ENCODE measurements at regions not wholly inside any gene's neighbourhood (a gene's known extent, or its start where the extent isn't known, plus 50 kb on each side); places are given as distances from the start of the nearest gene placed in this dataset.

DNA sequence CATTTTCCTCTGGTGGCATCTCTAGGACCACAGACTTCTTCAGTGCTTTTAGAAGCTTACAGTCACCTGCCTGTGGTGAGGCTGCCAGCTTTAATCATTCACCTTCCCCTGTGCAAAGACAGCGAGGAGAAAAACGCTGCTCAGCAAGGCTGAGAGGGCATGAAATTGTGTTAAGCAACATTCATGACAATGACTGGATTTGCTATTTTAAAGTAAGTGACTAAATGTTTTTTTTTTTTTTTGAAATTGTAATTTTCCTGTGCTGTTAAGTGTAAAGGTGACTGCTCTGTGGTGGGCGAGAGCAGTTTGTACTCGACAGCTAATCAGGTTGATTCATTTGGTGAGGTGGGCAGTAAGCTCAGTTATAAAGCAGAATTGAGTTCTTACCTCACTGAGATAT is 240.4 kb downstream of the NSUN3 start:
- H3K4me1 ChIP-seq (ENCODE audit: low read length): no peaks in the 10 kb centered on the region
- no peaks in the 10 kb centered on the region for H3K79me2 ChIP-seq (ENCODE audit: low read length)
- no peaks in the 10 kb centered on the region for H3K9me3 ChIP-seq (ENCODE audit: low read length)
- H3K9me2 ChIP-seq (replicated peaks; ENCODE audit: insufficient read depth, low read length): no peaks in the 10 kb centered on the region
- no peak overlapping the region for H3K9ac ChIP-seq (ENCODE audit: low read length)
- no peak overlapping the region for H3K4me3 ChIP-seq (ENCODE audit: low read length)
- H3K36me3 ChIP-seq (ENCODE audit: insufficient read depth, low read length): no peaks in the 10 kb centered on the region
- no peak overlapping the region for H2AFZ ChIP-seq (ENCODE audit: low read length)
- H3K4me2 ChIP-seq (ENCODE audit: low read depth, low read length, poor library complexity, severe bottlenecking): no peak overlapping the region
- H3K27ac ChIP-seq (ENCODE audit: low read length): no peak overlapping the region
- no peak for DNase-seq
- no peaks in the 10 kb centered on the region for H4K20me1 ChIP-seq (ENCODE audit: insufficient read depth, low read depth, low read length)
- no peaks in the 10 kb centered on the region for H3K27me3 ChIP-seq (ENCODE audit: low read length)

DNA sequence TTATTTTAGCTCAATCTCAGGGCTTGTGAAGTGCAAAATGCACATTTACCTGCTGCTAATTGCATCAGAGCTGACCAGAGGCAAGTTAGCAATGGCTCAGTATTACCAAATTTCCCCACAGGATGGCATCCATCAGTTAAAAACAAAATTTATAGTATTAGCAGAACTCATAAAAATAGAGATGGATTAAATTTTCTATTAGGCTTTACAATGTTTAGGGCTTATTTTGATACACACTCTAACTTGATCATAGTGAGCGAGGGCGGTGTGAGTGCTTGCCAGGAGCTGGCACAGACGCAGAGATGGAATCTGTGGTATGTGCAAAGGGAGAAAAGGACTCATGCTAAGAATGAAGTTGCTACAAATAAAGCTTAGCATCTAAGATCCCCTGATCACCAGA is 241.0 kb downstream of the NSUN3 start:
- Histone ChIP-seq H3K4me2 (ENCODE audit: low read depth, low read length, poor library complexity, severe bottlenecking) (no peak overlapping the region), H3K27me3 (ENCODE audit: low read length) (no peaks in the 10 kb centered on the region), H4K20me1 (ENCODE audit: insufficient read depth, low read depth, low read length) (no peaks in the 10 kb centered on the region), H3K36me3 (ENCODE audit: insufficient read depth, low read length) (no peaks in the 10 kb centered on the region), H3K9me3 (ENCODE audit: low read length) (no peaks in the 10 kb centered on the region), H3K27ac (ENCODE audit: low read length) (no peak overlapping the region), H3K4me1 (ENCODE audit: low read length) (no peaks in the 10 kb centered on the region), H3K9me2 (replicated peaks; ENCODE audit: insufficient read depth, low read length) (no peaks in the 10 kb centered on the region), H3K79me2 (ENCODE audit: low read length) (no peaks in the 10 kb centered on the region), H2AFZ (ENCODE audit: low read length) (no peak overlapping the region), H3K9ac (ENCODE audit: low read length) (no peak overlapping the region), H3K4me3 (ENCODE audit: low read length) (no peak overlapping the region)
- peak; percentile 45 for DNase-seq

DNA sequence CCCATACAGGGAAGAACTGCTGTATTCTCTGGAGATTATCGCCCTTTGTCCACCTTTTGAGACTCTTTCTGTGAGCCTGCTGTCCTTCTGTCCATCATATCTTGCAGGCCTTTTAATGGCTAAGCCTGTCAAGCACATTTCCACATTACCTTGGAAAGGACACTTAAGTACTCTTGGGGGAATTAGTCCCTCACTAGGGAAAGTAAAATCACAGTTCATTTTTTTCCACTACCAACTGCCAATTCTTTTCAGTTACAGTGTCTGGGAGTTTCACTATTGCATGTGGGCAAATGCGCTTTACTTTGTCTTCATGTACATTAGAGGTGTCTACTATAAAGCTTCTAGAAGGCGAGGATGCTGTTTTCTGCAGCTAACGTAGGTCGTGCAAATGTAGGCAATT is 242.1 kb downstream of the NSUN3 start:
- Histone ChIP-seq H3K9ac (ENCODE audit: low read length) (no peak overlapping the region), H2AFZ (ENCODE audit: low read length) (no peak overlapping the region), H3K27ac (ENCODE audit: low read length) (no peak overlapping the region), H3K27me3 (ENCODE audit: low read length) (no peaks in the 10 kb centered on the region), H3K4me2 (ENCODE audit: low read depth, low read length, poor library complexity, severe bottlenecking) (no peak overlapping the region), H3K4me1 (ENCODE audit: low read length) (no peaks in the 10 kb centered on the region), H3K9me2 (replicated peaks; ENCODE audit: insufficient read depth, low read length) (no peaks in the 10 kb centered on the region), H3K36me3 (ENCODE audit: insufficient read depth, low read length) (no peaks in the 10 kb centered on the region), H3K79me2 (ENCODE audit: low read length) (no peaks in the 10 kb centered on the region), H3K9me3 (ENCODE audit: low read length) (no peaks in the 10 kb centered on the region), H3K4me3 (ENCODE audit: low read length) (no peak overlapping the region), H4K20me1 (ENCODE audit: insufficient read depth, low read depth, low read length) (no peaks in the 10 kb centered on the region)
- DNase-seq: no peak

DNA sequence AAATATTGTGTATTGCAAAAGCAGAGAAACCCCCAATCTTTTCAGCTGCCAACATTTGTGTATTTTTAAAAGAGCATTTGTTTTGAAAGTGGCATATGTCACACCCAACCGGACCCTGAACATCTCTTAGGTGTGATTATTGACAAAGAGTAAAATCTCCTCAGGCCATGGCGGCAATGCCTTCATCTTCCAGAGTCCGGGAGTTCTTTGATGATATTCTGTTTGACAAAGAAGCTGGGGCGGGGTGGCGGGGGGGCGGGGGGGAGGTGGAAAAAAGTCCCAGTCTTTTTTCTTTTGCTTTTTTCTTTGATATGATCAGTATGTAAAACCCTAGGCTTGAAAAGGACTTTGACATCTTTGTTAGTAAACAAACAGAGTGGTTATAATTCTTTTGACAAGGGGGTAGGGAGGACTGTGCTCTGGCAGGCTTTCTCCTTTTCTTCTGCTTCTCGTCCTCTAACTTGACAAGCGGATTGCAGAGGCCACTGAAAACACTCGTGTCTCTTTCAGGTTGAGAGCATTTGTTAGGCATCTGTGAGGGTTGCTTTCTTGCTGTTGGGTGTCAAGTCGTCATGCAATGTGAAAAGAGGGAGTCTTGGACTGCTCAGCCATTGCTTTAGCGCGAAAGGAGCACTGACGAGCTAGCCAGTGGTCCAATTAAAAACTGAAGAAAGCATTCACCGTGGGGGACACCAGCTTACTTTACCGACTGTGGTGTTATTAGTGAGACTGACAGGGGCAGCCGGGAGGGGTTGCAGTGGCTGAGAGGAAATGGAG is 243.2 kb downstream of the NSUN3 start:
- Histone ChIP-seq H3K4me1 (ENCODE audit: low read length) (no peaks in the 10 kb centered on the region), H3K9ac (ENCODE audit: low read length) (no peak overlapping the region), H3K4me3 (ENCODE audit: low read length) (no peak overlapping the region), H3K9me3 (ENCODE audit: low read length) (no peaks in the 10 kb centered on the region), H3K27ac (ENCODE audit: low read length) (no peak overlapping the region), H3K36me3 (ENCODE audit: insufficient read depth, low read length) (no peaks in the 10 kb centered on the region), H3K27me3 (ENCODE audit: low read length) (no peaks in the 10 kb centered on the region), H4K20me1 (ENCODE audit: insufficient read depth, low read depth, low read length) (no peaks in the 10 kb centered on the region), H3K4me2 (ENCODE audit: low read depth, low read length, poor library complexity, severe bottlenecking) (no peak overlapping the region), H2AFZ (ENCODE audit: low read length) (no peak overlapping the region), H3K9me2 (replicated peaks; ENCODE audit: insufficient read depth, low read length) (no peaks in the 10 kb centered on the region), H3K79me2 (ENCODE audit: low read length) (no peaks in the 10 kb centered on the region)
- DNase-seq: no peak

DNA sequence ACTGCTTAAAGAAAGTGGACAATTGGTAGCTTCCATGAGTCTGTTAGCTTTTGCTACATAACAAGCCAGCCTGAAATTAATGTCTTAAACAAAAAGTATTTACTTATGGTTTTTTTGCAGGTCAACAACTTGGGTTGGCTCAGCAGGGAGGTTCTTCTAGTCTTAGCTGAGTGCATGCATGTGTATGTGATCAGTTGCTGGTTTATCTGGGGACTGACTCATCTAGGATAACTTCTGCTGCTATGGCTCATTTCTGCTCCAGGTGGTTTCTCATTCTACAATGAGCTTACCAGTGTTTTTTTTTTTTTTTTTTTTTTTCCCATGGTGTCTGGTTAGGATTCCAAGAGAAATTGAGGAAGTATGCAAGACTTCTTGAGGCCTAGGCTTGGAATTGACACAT is 244.7 kb downstream of the NSUN3 start:
- Histone ChIP-seq H4K20me1 (ENCODE audit: insufficient read depth, low read depth, low read length) (no peaks in the 10 kb centered on the region), H3K27ac (ENCODE audit: low read length) (no peak overlapping the region), H3K9me3 (ENCODE audit: low read length) (no peaks in the 10 kb centered on the region), H3K79me2 (ENCODE audit: low read length) (no peaks in the 10 kb centered on the region), H3K4me3 (ENCODE audit: low read length) (no peak overlapping the region), H3K36me3 (ENCODE audit: insufficient read depth, low read length) (no peaks in the 10 kb centered on the region), H2AFZ (ENCODE audit: low read length) (no peak overlapping the region), H3K27me3 (ENCODE audit: low read length) (no peaks in the 10 kb centered on the region), H3K4me2 (ENCODE audit: low read depth, low read length, poor library complexity, severe bottlenecking) (no peak overlapping the region), H3K9ac (ENCODE audit: low read length) (no peak overlapping the region), H3K4me1 (ENCODE audit: low read length) (no peaks in the 10 kb centered on the region), H3K9me2 (replicated peaks; ENCODE audit: insufficient read depth, low read length) (no peaks in the 10 kb centered on the region)
- no peak for DNase-seq

DNA sequence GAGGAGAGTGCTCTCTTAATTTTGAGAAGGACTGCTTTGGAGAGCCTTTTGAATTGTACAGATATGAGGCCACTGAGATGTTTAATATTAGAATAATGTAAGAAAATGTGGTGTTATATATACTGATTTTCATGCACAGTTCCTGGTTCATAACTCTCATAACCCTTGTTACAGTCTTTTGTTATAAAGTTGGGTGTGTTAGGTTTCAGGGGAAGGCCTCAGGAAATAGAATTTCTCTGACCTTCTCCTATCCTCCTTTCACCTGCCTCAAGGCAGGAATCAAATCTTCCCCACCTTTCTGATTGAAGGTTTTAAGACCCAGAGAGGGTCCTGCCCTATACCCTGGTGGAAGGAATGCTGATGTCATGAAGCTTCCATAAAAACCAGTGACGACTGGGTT is 245.9 kb downstream of the NSUN3 start:
- Histone ChIP-seq H4K20me1 (ENCODE audit: insufficient read depth, low read depth, low read length) (no peaks in the 10 kb centered on the region), H3K9ac (ENCODE audit: low read length) (no peak overlapping the region), H3K27me3 (ENCODE audit: low read length) (no peaks in the 10 kb centered on the region), H3K9me2 (replicated peaks; ENCODE audit: insufficient read depth, low read length) (no peaks in the 10 kb centered on the region), H3K4me1 (ENCODE audit: low read length) (no peaks in the 10 kb centered on the region), H3K4me3 (ENCODE audit: low read length) (no peak overlapping the region), H2AFZ (ENCODE audit: low read length) (no peak overlapping the region), H3K36me3 (ENCODE audit: insufficient read depth, low read length) (no peaks in the 10 kb centered on the region), H3K9me3 (ENCODE audit: low read length) (no peaks in the 10 kb centered on the region), H3K79me2 (ENCODE audit: low read length) (no peaks in the 10 kb centered on the region), H3K4me2 (ENCODE audit: low read depth, low read length, poor library complexity, severe bottlenecking) (no peak overlapping the region), H3K27ac (ENCODE audit: low read length) (no peak overlapping the region)
- no peak for DNase-seq

DNA sequence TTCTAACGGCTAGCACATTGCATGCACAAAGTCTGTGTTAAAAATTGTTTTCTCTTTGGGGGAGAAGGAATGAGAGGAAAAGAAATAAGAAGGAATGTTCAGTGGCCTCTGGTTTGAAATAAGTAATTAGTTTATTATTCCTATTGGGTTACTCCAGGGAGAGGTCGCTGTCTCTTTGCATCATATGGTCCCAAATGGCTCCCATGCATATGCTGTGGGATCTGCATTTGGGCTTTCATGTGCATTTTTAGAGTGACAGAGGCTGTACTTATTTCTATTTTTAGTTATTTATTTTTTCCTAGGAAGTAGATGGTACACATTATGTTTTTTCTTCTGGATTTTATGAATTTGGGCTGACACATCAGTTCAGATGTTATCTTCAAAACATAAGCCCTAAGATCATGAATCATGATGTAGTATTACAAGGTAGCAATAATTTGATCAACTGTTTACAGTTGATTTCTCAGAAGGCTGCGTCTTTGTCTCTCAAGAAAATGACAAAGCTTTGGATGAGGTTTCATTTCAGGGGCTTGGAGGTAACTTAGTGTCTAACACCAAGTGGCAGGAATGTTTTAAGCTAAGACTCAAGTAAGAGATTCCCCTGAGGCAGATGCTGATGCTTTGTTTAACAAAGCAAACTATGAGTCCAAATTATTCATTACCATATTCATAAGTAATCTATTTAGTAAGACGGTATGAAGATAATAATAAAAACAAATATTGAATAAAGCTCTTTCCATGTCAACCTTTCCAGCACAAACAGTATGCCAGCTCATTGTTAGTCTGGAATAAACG is 247.7 kb downstream of the NSUN3 start:
- Histone ChIP-seq H3K9me3 (ENCODE audit: low read length) (no peaks in the 10 kb centered on the region), H3K9ac (ENCODE audit: low read length) (no peak overlapping the region), H3K27ac (ENCODE audit: low read length) (no peak overlapping the region), H3K9me2 (replicated peaks; ENCODE audit: insufficient read depth, low read length) (no peaks in the 10 kb centered on the region), H4K20me1 (ENCODE audit: insufficient read depth, low read depth, low read length) (no peaks in the 10 kb centered on the region), H3K4me3 (ENCODE audit: low read length) (no peak overlapping the region), H3K79me2 (ENCODE audit: low read length) (no peaks in the 10 kb centered on the region), H3K36me3 (ENCODE audit: insufficient read depth, low read length) (no peaks in the 10 kb centered on the region), H2AFZ (ENCODE audit: low read length) (no peak overlapping the region), H3K4me1 (ENCODE audit: low read length) (no peaks in the 10 kb centered on the region), H3K4me2 (ENCODE audit: low read depth, low read length, poor library complexity, severe bottlenecking) (no peak overlapping the region), H3K27me3 (ENCODE audit: low read length) (no peaks in the 10 kb centered on the region)
- DNase-seq: no peak

DNA sequence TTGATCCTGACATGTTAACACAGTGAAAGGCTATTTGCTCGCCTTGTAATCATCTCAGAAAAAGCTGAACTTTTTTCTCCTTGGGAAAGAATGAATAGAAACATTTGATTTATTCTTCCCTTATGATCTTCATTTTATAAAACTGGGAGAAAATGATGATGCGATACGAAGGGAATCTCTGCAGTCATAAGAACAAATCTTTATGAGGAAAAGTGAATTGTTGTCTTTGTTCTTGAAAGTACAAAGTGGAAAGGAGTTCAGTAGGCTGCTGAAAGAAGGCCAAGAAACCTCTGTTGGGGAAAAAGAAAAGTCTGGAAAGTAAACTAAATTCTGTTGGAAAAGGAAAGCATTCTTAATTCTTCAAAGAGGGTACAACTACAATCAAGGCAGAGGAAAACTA is 248.8 kb downstream of the NSUN3 start:
- H2AFZ ChIP-seq (ENCODE audit: low read length): no peak overlapping the region
- no peaks in the 10 kb centered on the region for H3K36me3 ChIP-seq (ENCODE audit: insufficient read depth, low read length)
- H3K9me2 ChIP-seq (replicated peaks; ENCODE audit: insufficient read depth, low read length): no peaks in the 10 kb centered on the region
- no peaks in the 10 kb centered on the region for H3K4me1 ChIP-seq (ENCODE audit: low read length)
- H3K9me3 ChIP-seq (ENCODE audit: low read length): no peaks in the 10 kb centered on the region
- H3K79me2 ChIP-seq (ENCODE audit: low read length): no peaks in the 10 kb centered on the region
- H3K27ac ChIP-seq (ENCODE audit: low read length): no peak overlapping the region
- H3K9ac ChIP-seq (ENCODE audit: low read length): no peak overlapping the region
- H3K4me2 ChIP-seq (ENCODE audit: low read depth, low read length, poor library complexity, severe bottlenecking): no peak overlapping the region
- no peak for DNase-seq
- no peaks in the 10 kb centered on the region for H4K20me1 ChIP-seq (ENCODE audit: insufficient read depth, low read depth, low read length)
- H3K4me3 ChIP-seq (ENCODE audit: low read length): no peak overlapping the region
- no peaks in the 10 kb centered on the region for H3K27me3 ChIP-seq (ENCODE audit: low read length)

All from Karpas-422 (cell line).